Fibroblast of mammary gland (primary cell): ENCODE measurements at regions not wholly inside any gene's neighbourhood (a gene's known extent, or its start where the extent isn't known, plus 50 kb on each side); places are given as distances from the start of the nearest gene placed in this dataset.

Experiments
- DNase-seq: peaks from one replicate; pipeline ENCODE4 v3.0.0-alpha.2; 2010; ENCODE audit warnings: low read depth
- H3K4me3 ChIP-seq: 2 replicates; pipeline ENCODE4 v1.5.1; 2011; ENCODE audit warnings: low read depth, mild to moderate bottlenecking, low read length, moderate library complexity; ENCODE audit not compliant: control insufficient read depth
- CTCF ChIP-seq: conservative IDR thresholded peaks from 2 replicates; pipeline ENCODE4 v1.5.1; 2011; ENCODE audit warnings: low read depth, low read length, inconsistent platforms; ENCODE audit not compliant: control insufficient read depth, insufficient read depth

- no peak overlapping the region for H3K4me3 ChIP-seq
- no peak for DNase-seq
- no peak for TF ChIP-seq CTCF
Measured at GRCh38 chr7:42750172-42750571, 161.7 kb downstream of the C7orf25 start.

GRCh38 chr7:42747044-42747443 is 164.8 kb downstream of the C7orf25 start:
- TF ChIP-seq CTCF = no peak
- peak; percentile 32 for DNase-seq
- no peak overlapping the region for H3K4me3 ChIP-seq

- DNase-seq = peak; percentile 31
- TF ChIP-seq CTCF = no peak
- no peak overlapping the region for H3K4me3 ChIP-seq
Measured at GRCh38 chr7:42746214-42746613, 165.7 kb downstream of the C7orf25 start.

GRCh38 chr7:42745357-42746059 is 166.4 kb downstream of the C7orf25 start:
- peak; percentile 38 for DNase-seq
- H3K4me3 ChIP-seq = no peak overlapping the region
- peak; percentile 67 for TF ChIP-seq CTCF

- no peak for TF ChIP-seq CTCF
- no peak for DNase-seq
- H3K4me3 ChIP-seq = no peak overlapping the region
Measured at GRCh38 chr7:42744746-42745145, 167.1 kb downstream of the C7orf25 start.

- no peak for DNase-seq
- TF ChIP-seq CTCF = no peak
- H3K4me3 ChIP-seq = no peak overlapping the region
Measured at GRCh38 chr7:42743077-42743858, 168.6 kb downstream of the C7orf25 start.

GRCh38 chr7:42742318-42742717 is 169.6 kb downstream of the C7orf25 start:
- TF ChIP-seq CTCF = no peak
- no peak overlapping the region for H3K4me3 ChIP-seq
- no peak for DNase-seq
